ENCODE measurements at regions not wholly inside any gene's neighbourhood (a gene's known extent, or its start where the extent isn't known, plus 50 kb on each side); places are given as distances from the start of the nearest gene placed in this dataset.

DNA sequence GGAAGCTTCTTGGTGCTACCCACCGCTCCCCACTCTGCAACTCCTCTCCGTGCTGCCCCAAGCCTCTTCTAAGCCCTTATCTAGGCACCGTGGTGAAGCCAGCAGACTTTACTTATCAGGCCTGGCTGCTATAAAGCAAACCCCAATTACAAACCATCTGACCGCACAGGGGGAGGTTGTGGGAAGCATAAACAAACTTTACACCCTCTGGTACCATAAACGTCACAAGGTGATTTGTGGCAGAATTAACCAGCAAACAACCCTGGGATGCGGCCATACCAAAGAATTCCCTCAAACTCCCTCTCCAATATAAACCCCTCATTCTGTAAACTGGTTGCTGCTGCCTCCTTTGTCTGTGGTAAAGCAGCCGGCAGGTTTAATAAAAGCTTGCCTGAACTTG, 55.2 kb downstream of the MAGEC2 start:
- Mint-ChIP-seq H3K4me3 (no peak overlapping the region), H3K36me3 (ENCODE audit: low read depth) (no peaks in the 10 kb centered on the region), H3K27me3 (ENCODE audit: low read depth) (no peaks in the 10 kb centered on the region), H3K4me1 (no peaks in the 10 kb centered on the region), H3K27ac (no peak overlapping the region), H3K9me3 (peaks cover 20% of the 10 kb centered on the region)
- TF ChIP-seq, protein P1, sequence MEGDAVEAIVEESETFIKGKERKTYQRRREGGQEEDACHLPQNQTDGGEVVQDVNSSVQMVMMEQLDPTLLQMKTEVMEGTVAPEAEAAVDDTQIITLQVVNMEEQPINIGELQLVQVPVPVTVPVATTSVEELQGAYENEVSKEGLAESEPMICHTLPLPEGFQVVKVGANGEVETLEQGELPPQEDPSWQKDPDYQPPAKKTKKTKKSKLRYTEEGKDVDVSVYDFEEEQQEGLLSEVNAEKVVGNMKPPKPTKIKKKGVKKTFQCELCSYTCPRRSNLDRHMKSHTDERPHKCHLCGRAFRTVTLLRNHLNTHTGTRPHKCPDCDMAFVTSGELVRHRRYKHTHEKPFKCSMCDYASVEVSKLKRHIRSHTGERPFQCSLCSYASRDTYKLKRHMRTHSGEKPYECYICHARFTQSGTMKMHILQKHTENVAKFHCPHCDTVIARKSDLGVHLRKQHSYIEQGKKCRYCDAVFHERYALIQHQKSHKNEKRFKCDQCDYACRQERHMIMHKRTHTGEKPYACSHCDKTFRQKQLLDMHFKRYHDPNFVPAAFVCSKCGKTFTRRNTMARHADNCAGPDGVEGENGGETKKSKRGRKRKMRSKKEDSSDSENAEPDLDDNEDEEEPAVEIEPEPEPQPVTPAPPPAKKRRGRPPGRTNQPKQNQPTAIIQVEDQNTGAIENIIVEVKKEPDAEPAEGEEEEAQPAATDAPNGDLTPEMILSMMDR (IDR thresholded peaks at IDR 0.05; ENCODE audit: unreplicated experiment in 3 of 3): no peak

DNA sequence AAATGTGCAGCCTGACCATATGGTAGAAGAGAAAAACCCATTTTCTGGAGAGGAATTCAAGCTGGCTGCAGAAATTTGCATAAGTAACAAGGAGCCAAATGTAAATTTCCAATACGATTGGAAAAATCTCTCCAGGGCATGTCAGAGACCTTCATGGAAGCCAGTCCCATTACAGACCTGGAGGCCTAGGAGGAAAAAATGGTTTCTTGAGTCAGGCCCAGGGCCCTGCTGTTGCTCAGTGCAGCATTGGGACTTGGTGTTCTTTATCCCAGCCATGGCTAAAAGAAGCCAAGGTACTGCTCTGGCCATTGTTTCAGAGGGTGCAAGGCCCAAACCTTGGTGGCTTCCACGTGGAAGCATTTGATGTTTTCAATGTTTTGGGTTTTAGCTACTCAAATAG, 70.6 kb downstream of the MAGEC2 start:
- H3K9me3 Mint-ChIP-seq: peaks cover 10% of the 10 kb centered on the region
- H3K36me3 Mint-ChIP-seq (ENCODE audit: low read depth): no peaks in the 10 kb centered on the region
- no peaks in the 10 kb centered on the region for H3K4me1 Mint-ChIP-seq
- no peak overlapping the region for H3K4me3 Mint-ChIP-seq
- no peaks in the 10 kb centered on the region for H3K27me3 Mint-ChIP-seq (ENCODE audit: low read depth)
- H3K27ac Mint-ChIP-seq: no peak overlapping the region
- TF ChIP-seq, protein P1 (IDR thresholded peaks at IDR 0.05; ENCODE audit: unreplicated experiment in 3 of 3): no peak

DNA sequence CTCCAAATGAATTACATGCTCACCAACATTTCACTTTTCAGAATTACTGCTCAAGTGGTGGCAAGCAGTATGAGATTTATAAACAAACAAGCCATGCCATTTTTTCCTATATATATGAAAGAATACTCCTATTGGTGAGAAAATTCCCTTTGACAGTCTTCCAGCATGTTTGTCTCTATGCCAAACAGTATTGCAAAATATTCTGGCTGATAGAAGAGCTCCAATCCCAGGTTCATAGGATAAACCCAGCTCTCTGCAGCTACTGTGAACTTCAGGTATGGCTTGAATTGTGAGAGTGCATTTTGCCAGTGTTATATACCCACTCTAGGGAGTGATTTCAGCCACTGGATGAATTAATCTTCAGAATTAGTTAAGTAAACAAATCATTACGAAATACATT, 108.8 kb downstream of the MAGEC2 start:
- H3K4me3 Mint-ChIP-seq: no peak overlapping the region
- H3K36me3 Mint-ChIP-seq (ENCODE audit: low read depth): no peaks in the 10 kb centered on the region

DNA sequence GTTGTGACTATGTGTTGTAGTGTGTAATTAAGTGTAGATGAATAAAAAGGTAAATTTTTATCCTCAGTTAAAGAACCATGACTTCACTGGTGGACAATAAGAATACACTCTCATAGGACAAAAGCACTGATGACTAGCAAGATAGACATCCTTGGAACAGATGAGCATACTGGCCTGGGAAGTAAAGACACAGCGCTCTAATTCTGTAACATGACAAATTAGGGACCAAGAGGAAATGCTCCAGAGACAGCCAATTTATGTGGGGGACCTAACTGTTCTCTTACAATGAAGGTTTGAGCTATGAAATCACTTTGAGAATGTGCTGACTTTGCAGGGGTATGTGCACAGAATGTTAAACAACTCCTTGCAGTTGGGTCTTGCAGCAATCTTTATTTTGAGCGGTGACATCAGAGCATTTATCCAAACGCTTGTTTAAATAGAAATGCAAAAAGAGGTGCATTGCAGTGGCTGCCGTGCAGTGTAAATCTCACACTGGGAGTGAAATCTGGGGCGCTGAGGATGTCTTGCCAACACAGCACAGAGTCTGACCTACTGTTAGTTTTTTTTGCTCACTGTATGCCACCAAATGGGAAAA, 109.3 kb downstream of the MAGEC2 start:
- Mint-ChIP-seq H3K27me3 (ENCODE audit: low read depth) (no peaks in the 10 kb centered on the region), H3K4me3 (no peak overlapping the region), H3K4me1 (peaks cover 9% of the 10 kb centered on the region), H3K27ac (peak overlapping the region in 2 of 3 experiments; percentile 67 to 79), H3K36me3 (ENCODE audit: low read depth) (no peaks in the 10 kb centered on the region), H3K9me3 (no peaks in the 10 kb centered on the region)
- TF ChIP-seq, protein P1 (IDR thresholded peaks at IDR 0.05; ENCODE audit: unreplicated experiment in 3 of 3): no peak

More for the DNA sequence above, 108.8 kb downstream of the MAGEC2 start:
- Mint-ChIP-seq H3K27me3 (ENCODE audit: low read depth) (no peaks in the 10 kb centered on the region), H3K9me3 (no peaks in the 10 kb centered on the region), H3K27ac (peak overlapping the region in 1 of 3 experiments; percentile 79), H3K4me1 (peaks cover 9% of the 10 kb centered on the region)
- TF ChIP-seq, protein P1 (IDR thresholded peaks at IDR 0.05; ENCODE audit: unreplicated experiment in 3 of 3): no peak

DNA sequence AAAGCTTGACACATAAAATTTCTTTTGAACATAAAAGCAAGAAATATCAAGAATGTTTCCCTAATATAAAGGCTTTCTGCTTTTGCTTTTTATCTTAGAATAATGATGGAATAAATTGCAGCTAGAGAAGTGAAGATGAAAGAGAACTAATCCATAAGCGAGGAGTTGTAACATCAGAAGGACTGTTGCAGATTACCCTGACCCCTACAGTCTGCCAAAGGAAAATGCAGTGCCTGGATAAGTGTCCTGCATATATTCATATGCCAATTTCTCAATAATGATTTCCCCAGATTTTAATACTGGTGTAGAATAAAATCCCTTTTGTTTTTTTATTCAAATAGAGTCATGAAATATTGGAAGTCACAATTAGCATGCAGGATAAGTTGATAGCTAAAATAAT, 115.9 kb downstream of the MAGEC2 start:
- TF ChIP-seq, protein P1 (IDR thresholded peaks at IDR 0.05; ENCODE audit: unreplicated experiment in 3 of 3): peak; percentile 21 to 49 (median 23)
- Mint-ChIP-seq H3K27ac (no peak overlapping the region), H3K4me1 (no peaks in the 10 kb centered on the region), H3K4me3 (no peak overlapping the region), H3K36me3 (ENCODE audit: low read depth) (no peaks in the 10 kb centered on the region), H3K9me3 (no peaks in the 10 kb centered on the region), H3K27me3 (ENCODE audit: low read depth) (no peaks in the 10 kb centered on the region)

DNA sequence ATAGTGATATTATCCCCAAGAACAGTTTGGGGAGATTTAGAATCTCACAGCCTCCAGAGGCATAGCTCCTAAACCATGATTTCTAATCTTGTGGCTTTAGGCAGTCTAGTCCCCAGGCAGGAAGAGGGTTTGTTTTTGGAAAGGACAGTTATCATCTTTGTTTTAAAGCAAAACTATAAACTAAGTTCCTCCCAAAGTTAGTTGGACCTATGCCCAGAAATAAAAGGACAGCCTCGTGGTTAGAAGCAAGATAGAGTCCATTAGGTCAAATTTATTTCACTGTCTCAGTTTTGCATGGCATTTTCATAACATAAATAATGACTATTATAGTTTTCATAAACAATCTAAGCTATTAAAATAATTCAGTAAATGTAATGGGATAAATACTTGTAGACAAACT, 120.5 kb downstream of the MAGEC2 start:
- Mint-ChIP-seq H3K27me3 (ENCODE audit: low read depth) (no peaks in the 10 kb centered on the region), H3K4me3 (no peak overlapping the region), H3K4me1 (no peaks in the 10 kb centered on the region), H3K9me3 (peaks cover 17% of the 10 kb centered on the region), H3K36me3 (ENCODE audit: low read depth) (no peaks in the 10 kb centered on the region), H3K27ac (peak overlapping the region in 1 of 3 experiments; percentile 33)
- TF ChIP-seq, protein P1 (IDR thresholded peaks at IDR 0.05; ENCODE audit: unreplicated experiment in 3 of 3): no peak
